HEK293T (cell line): ENCODE measurements at regions not wholly inside any gene's neighbourhood (a gene's known extent, or its start where the extent isn't known, plus 50 kb on each side); places are given as distances from the start of the nearest gene placed in this dataset.

Source experiments
- BHLHE40 ChIP-seq: fragments of 450-650 bp; IDR thresholded peaks from 2 replicates; pipeline ENCODE4 v1.6.1; 2016; ENCODE audit warnings: mild to moderate bottlenecking, moderate library complexity, borderline replicate concordance
- CTBP1 ChIP-seq: fragments of 450-650 bp; IDR thresholded peaks from 2 replicates; pipeline ENCODE4 v1.6.1; 2016; ENCODE audit warnings: borderline replicate concordance
- FOXK2 ChIP-seq: fragments of 450-650 bp; IDR thresholded peaks from 2 replicates; pipeline ENCODE4 v1.6.1; 2016; ENCODE audit warnings: mild to moderate bottlenecking
- FOXM1 ChIP-seq: fragments of 450-650 bp; IDR thresholded peaks from 2 replicates; pipeline ENCODE4 v1.6.1; 2017; ENCODE audit warnings: mild to moderate bottlenecking, borderline replicate concordance
- HDGF ChIP-seq: fragments of 450-650 bp; IDR thresholded peaks from 2 replicates; pipeline ENCODE4 v1.6.1; 2017; ENCODE audit warnings: antibody characterized with exemption, borderline replicate concordance
- L3MBTL2 ChIP-seq: fragments of 450-650 bp; conservative IDR thresholded peaks from 2 replicates; pipeline ENCODE4 v1.6.1; 2016; ENCODE audit warnings: mild to moderate bottlenecking
- LEF1 ChIP-seq: fragments of 450-650 bp; IDR thresholded peaks from 2 replicates; pipeline ENCODE4 v1.6.1; 2017; ENCODE audit warnings: mild to moderate bottlenecking, borderline replicate concordance
- NFRKB ChIP-seq: fragments of 450-650 bp; IDR thresholded peaks from 2 replicates; pipeline ENCODE4 v1.6.1; 2016; ENCODE audit warnings: mild to moderate bottlenecking, moderate library complexity
- PKNOX1 ChIP-seq: fragments of 450-650 bp; IDR thresholded peaks from 2 replicates; pipeline ENCODE4 v1.6.1; 2016
- SP1 ChIP-seq: fragments of 450-650 bp; IDR thresholded peaks from 2 replicates; pipeline ENCODE4 v1.6.1; 2017
- SUZ12 ChIP-seq: fragments of 450-650 bp; IDR thresholded peaks from 2 replicates; pipeline ENCODE4 v1.6.1; 2016; ENCODE audit warnings: mild to moderate bottlenecking
- TARDBP ChIP-seq: fragments of 450-650 bp; IDR thresholded peaks from 2 replicates; pipeline ENCODE4 v1.6.1; 2016
- ZNF384 ChIP-seq: fragments of 450-650 bp; IDR thresholded peaks from 2 replicates; pipeline ENCODE4 v1.6.1; 2016

GRCh38 chr10:29224631-29225030 lies 64.2 kb upstream of the LYZL1 start:
- TF ChIP-seq FOXM1 (no peak), TARDBP (no peak), L3MBTL2 (no peak), SP1 (no peak), PKNOX1 (no peak), BHLHE40 (no peak), NFRKB (no peak), FOXK2 (no peak), HDGF (no peak), SUZ12 (no peak), LEF1 (no peak), ZNF384 (no peak), CTBP1 (no peak)
